OCI-LY1 (cell line): ENCODE measurements at regions not wholly inside any gene's neighbourhood (a gene's known extent, or its start where the extent isn't known, plus 50 kb on each side); places are given as distances from the start of the nearest gene placed in this dataset.

Experiments
- H2AFZ ChIP-seq: fragments of 200-600 bp; sonication (generic), shearing (Covaris generic); 2 replicates; pipeline ENCODE4 v1.6.0; 2014; ENCODE audit warnings: antibody characterized with exemption, mild to moderate bottlenecking, low read length
- H3F3A ChIP-seq: fragments of 200-600 bp; sonication (generic), shearing (Covaris generic); 2 replicates; pipeline ENCODE4 v1.6.0; 2014; ENCODE audit warnings: mild to moderate bottlenecking, antibody characterized with exemption, low read length, moderate library complexity; ENCODE audit not compliant: insufficient read depth
- H3K27ac ChIP-seq: fragments of 200-600 bp; sonication (generic); 2 replicates; pipeline ENCODE4 v1.5.1; 2014; ENCODE audit warnings: low read length, mixed run types, mild to moderate bottlenecking, low read depth; ENCODE audit not compliant: poor library complexity, severe bottlenecking
- H3K27me3 ChIP-seq: fragments of 200-600 bp; sonication (generic); 2 replicates; pipeline ENCODE4 v1.6.0; 2014; ENCODE audit warnings: antibody characterized with exemption, mild to moderate bottlenecking, low read length, moderate library complexity; ENCODE audit not compliant: insufficient read depth
- H3K36me3 ChIP-seq: fragments of 200-600 bp; sonication (generic); 2 replicates; pipeline ENCODE4 v1.6.1; 2014; ENCODE audit warnings: mild to moderate bottlenecking, antibody characterized with exemption, low read length, moderate library complexity, mixed read lengths; ENCODE audit not compliant: insufficient read depth
- H3K4me1 ChIP-seq: fragments of 200-600 bp; sonication (generic); 2 replicates; pipeline ENCODE4 v1.5.1; 2014; ENCODE audit warnings: mild to moderate bottlenecking, low read length, moderate library complexity; ENCODE audit not compliant: insufficient read depth, severe bottlenecking
- H3K4me2 ChIP-seq: fragments of 200-600 bp; sonication (generic), shearing (Covaris generic); 2 replicates; pipeline ENCODE4 v1.6.1; 2014; ENCODE audit warnings: low read length
- H3K4me3 ChIP-seq: fragments of 200-600 bp; sonication (generic); 2 replicates; pipeline ENCODE4 v1.5.1; 2014; ENCODE audit warnings: low read length, low read depth, mild to moderate bottlenecking, mixed read lengths; ENCODE audit not compliant: poor library complexity, severe bottlenecking
- H3K79me2 ChIP-seq: fragments of 200-600 bp; shearing (Covaris generic); 2 replicates; pipeline ENCODE4 v1.6.1; 2016; ENCODE audit warnings: mixed run types, low read length, mixed read lengths; ENCODE audit not compliant: insufficient read depth
- H3K9ac ChIP-seq: fragments of 200-600 bp; sonication (generic), shearing (Covaris generic); 2 replicates; pipeline ENCODE4 v1.6.1; 2014; ENCODE audit warnings: mild to moderate bottlenecking, low read length, mixed read lengths
- H3K9me2 ChIP-seq: fragments of 200-600 bp; sonication (generic), shearing (Covaris generic); 2 replicates; pipeline ENCODE4 v1.6.1; 2014; ENCODE audit warnings: low read depth, mild to moderate bottlenecking, low read length, mixed read lengths
- H3K9me3 ChIP-seq: fragments of 200-600 bp; shearing (Covaris generic); 2 replicates; pipeline ENCODE4 v1.6.1; 2014; ENCODE audit warnings: low read length, mixed read lengths
- H4K20me1 ChIP-seq: fragments of 200-600 bp; sonication (generic), shearing (Covaris generic); 2 replicates; pipeline ENCODE4 v1.6.0; 2016; ENCODE audit warnings: mild to moderate bottlenecking, low read length; ENCODE audit not compliant: insufficient read depth
- EZH2 ChIP-seq: fragments of 200-600 bp; sonication (generic), shearing (Covaris generic); IDR thresholded peaks from 2 replicates; pipeline ENCODE4 v1.8.0; 2017; ENCODE audit warnings: borderline replicate concordance, mixed run types, mild to moderate bottlenecking, antibody characterized with exemption, low read length, moderate library complexity, mixed read lengths
- TF ChIP-seq, protein P1 (sequence below): fragments of 200-600 bp; sonication (generic), shearing (Covaris generic); IDR thresholded peaks from 2 replicates; pipeline ENCODE4 v1.5.1; 2017; ENCODE audit warnings: mild to moderate bottlenecking, antibody characterized with exemption, low read length, moderate library complexity, mixed read lengths

- no peak overlapping the region for H3K4me3 ChIP-seq
Measured at GRCh38 chr22:22982616-22983015, 87.7 kb upstream of the GNAZ start.

GRCh38 chr22:22983123-22983522 lies 87.2 kb upstream of the GNAZ start:
- H3K9me3 ChIP-seq, result peaks cover 16% of the 10 kb centered on the region
- no peak overlapping the region for H3K4me2 ChIP-seq
- H3K27me3 ChIP-seq, result 0 out of 2 replicates have a peak, but pooled peaks cover 4% of the 10 kb centered on the region
- no peak overlapping the region for H3K9ac ChIP-seq
- no peaks in the 10 kb centered on the region for H3K9me2 ChIP-seq
- no peaks in the 10 kb centered on the region for H3K79me2 ChIP-seq
- no peaks in the 10 kb centered on the region for H4K20me1 ChIP-seq
- no peak for TF ChIP-seq EZH2
- TF ChIP-seq, protein P1, sequence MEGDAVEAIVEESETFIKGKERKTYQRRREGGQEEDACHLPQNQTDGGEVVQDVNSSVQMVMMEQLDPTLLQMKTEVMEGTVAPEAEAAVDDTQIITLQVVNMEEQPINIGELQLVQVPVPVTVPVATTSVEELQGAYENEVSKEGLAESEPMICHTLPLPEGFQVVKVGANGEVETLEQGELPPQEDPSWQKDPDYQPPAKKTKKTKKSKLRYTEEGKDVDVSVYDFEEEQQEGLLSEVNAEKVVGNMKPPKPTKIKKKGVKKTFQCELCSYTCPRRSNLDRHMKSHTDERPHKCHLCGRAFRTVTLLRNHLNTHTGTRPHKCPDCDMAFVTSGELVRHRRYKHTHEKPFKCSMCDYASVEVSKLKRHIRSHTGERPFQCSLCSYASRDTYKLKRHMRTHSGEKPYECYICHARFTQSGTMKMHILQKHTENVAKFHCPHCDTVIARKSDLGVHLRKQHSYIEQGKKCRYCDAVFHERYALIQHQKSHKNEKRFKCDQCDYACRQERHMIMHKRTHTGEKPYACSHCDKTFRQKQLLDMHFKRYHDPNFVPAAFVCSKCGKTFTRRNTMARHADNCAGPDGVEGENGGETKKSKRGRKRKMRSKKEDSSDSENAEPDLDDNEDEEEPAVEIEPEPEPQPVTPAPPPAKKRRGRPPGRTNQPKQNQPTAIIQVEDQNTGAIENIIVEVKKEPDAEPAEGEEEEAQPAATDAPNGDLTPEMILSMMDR, result no peak
- no peaks in the 10 kb centered on the region for H3F3A ChIP-seq
- H3K27ac ChIP-seq, result no peak overlapping the region
- H3K36me3 ChIP-seq, result no peaks in the 10 kb centered on the region; the same call in 1 of the 2 replicates
- no peak overlapping the region for H3K4me3 ChIP-seq
- no peak overlapping the region for H2AFZ ChIP-seq
- H3K4me1 ChIP-seq, result no peaks in the 10 kb centered on the region

More at GRCh38 chr22:22982616-22983015, 87.7 kb upstream of the GNAZ start:
- Histone ChIP-seq H3K27me3 (0 out of 2 replicates have a peak, but pooled peaks cover 4% of the 10 kb centered on the region), H3K9me3 (peaks cover 16% of the 10 kb centered on the region), H4K20me1 (no peaks in the 10 kb centered on the region), H3K9ac (no peak overlapping the region), H3K9me2 (no peaks in the 10 kb centered on the region), H3K79me2 (no peaks in the 10 kb centered on the region), H3K4me2 (no peak overlapping the region), H2AFZ (no peak overlapping the region), H3K27ac (no peak overlapping the region), H3F3A (no peaks in the 10 kb centered on the region), H3K4me1 (no peaks in the 10 kb centered on the region), H3K36me3 (no peaks in the 10 kb centered on the region; the same call in 1 of the 2 replicates)
- TF ChIP-seq, protein P1, result no peak
- no peak for TF ChIP-seq EZH2

GRCh38 chr22:22983816-22984215 lies 86.5 kb upstream of the GNAZ start:
- no peaks in the 10 kb centered on the region for H4K20me1 ChIP-seq
- no peak for TF ChIP-seq EZH2
- TF ChIP-seq, protein P1, result no peak
- no peak overlapping the region for H3K9ac ChIP-seq
- no peak overlapping the region for H3K4me3 ChIP-seq
- no peak overlapping the region for H3K4me2 ChIP-seq
- H3K4me1 ChIP-seq, result no peaks in the 10 kb centered on the region
- H2AFZ ChIP-seq, result no peak overlapping the region
- no peaks in the 10 kb centered on the region for H3F3A ChIP-seq
- no peak overlapping the region for H3K27ac ChIP-seq
- H3K27me3 ChIP-seq, result 0 out of 2 replicates have a peak, but pooled peaks cover 4% of the 10 kb centered on the region
- H3K9me3 ChIP-seq, result peaks cover 16% of the 10 kb centered on the region
- H3K9me2 ChIP-seq, result no peaks in the 10 kb centered on the region
- no peaks in the 10 kb centered on the region for H3K79me2 ChIP-seq
- no peaks in the 10 kb centered on the region; the same call in 1 of the 2 replicates for H3K36me3 ChIP-seq
